Small intestine (tissue), 7 donors: ENCODE measurements at regions not wholly inside any gene's neighbourhood (a gene's known extent, or its start where the extent isn't known, plus 50 kb on each side); places are given as distances from the start of the nearest gene placed in this dataset.

Experiments used
- DNase-seq, 2 donors: peaks; one replicate each; pipeline versions ENCODE4 v3.0.0 to v3.0.0-alpha.2; 2013
- FAIRE-seq: peaks from 2 replicates; lab custom pipeline; 2012; peaks lifted over from hg19 to GRCh38; lab: Jason Lieb, UNC
- H3K27ac ChIP-seq, 3 donors: one replicate each; pipeline ENCODE4 v1.5.1; 2013; ENCODE audit warnings: low read length in 2 of 3, mild to moderate bottlenecking in 2 of 3, control low read depth in 1 of 3, inconsistent platforms in 1 of 3, low read depth in 1 of 3, moderate library complexity in 1 of 3
- H3K27me3 ChIP-seq, 3 donors: one replicate each; pipeline ENCODE4 v1.6.1; 2013; ENCODE audit warnings: low read length in 3 of 3, inconsistent platforms in 1 of 3; ENCODE audit not compliant: control insufficient read depth in 3 of 3, insufficient read depth in 3 of 3
- H3K36me3 ChIP-seq, 3 donors: one replicate each; pipeline ENCODE4 v1.6.1; 2013; ENCODE audit warnings: low read length in 3 of 3, inconsistent platforms in 1 of 3, low read depth in 1 of 3, mild to moderate bottlenecking in 1 of 3, moderate library complexity in 1 of 3; ENCODE audit not compliant: control insufficient read depth in 3 of 3, insufficient read depth in 2 of 3
- H3K4me1 ChIP-seq, 3 donors: one replicate each; pipeline ENCODE4 v1.6.1; 2013; ENCODE audit warnings: low read length in 2 of 3, inconsistent platforms in 1 of 3, low read depth in 1 of 3, mild to moderate bottlenecking in 1 of 3, moderate library complexity in 1 of 3; ENCODE audit not compliant: control insufficient read depth in 3 of 3, insufficient read depth in 2 of 3
- H3K4me3 ChIP-seq, 3 donors: one replicate each; pipeline ENCODE4 v1.5.1; 2013; ENCODE audit warnings: low read length in 3 of 3, control low read depth in 1 of 3, inconsistent platforms in 1 of 3, low read depth in 1 of 3, mild to moderate bottlenecking in 1 of 3, moderate library complexity in 1 of 3
- H3K9me3 ChIP-seq, 2 donors: one replicate each; pipeline ENCODE4 v1.6.1; 2013; ENCODE audit warnings: low read depth in 1 of 2, low read length in 1 of 2; ENCODE audit not compliant: control insufficient read depth in 2 of 2, insufficient read depth in 1 of 2
- WGBS, 3 donors: extraction: QIAGEN DNeasy Blood & Tissue Kit; methylation state at CpG; one replicate each; pipeline ENCODE4 v1.1.7; 2013; 5-methylcytosine and 5-hydroxymethylcytosine counted together
- donor health status: healthy with polysubstance abuse.
- donor health status: control.
- donor health status: control.
- donor health status: Bipolar disorder and iron deficiency.
- donor health status: healthy.

GRCh38 chr13:27014406-27015359 lies 156.9 kb downstream of the USP12 start:
- no peak for DNase-seq
- H3K4me1 ChIP-seq: peaks cover 4 to 6% (median 5%) of the 10 kb centered on the region in 3 donors

GRCh38 chr13:27012482-27013197 lies 159.0 kb downstream of the USP12 start:
- Histone ChIP-seq H3K4me1 (peaks cover 0 to 5% (median 4%) of the 10 kb centered on the region in 3 donors), H3K27ac (no peak overlapping the region), H3K36me3 (no peaks in the 10 kb centered on the region), H3K27me3 (no peaks in the 10 kb centered on the region), H3K4me3 (no peak overlapping the region), H3K9me3 (no peaks in the 10 kb centered on the region)
- 83 to 91% (median 87%) methylated on average over 7 of the region's 7 CpGs for WGBS, 3 donors
- DNase-seq: no peak
- FAIRE-seq: no peak

More at GRCh38 chr13:27014406-27015359, 156.9 kb downstream of the USP12 start:
- Histone ChIP-seq H3K27me3 (no peaks in the 10 kb centered on the region), H3K27ac (no peak overlapping the region), H3K9me3 (no peaks in the 10 kb centered on the region), H3K36me3 (no peaks in the 10 kb centered on the region), H3K4me3 (no peak overlapping the region)
- WGBS, 3 donors: 87 to 92% (median 90%) methylated on average over 32 of the region's 32 CpGs
- no peak for FAIRE-seq

- DNase-seq: no peak
- Histone ChIP-seq H3K9me3 (no peaks in the 10 kb centered on the region), H3K4me1 (peaks cover 0 to 9% (median 7%) of the 10 kb centered on the region in 3 donors), H3K36me3 (no peaks in the 10 kb centered on the region), H3K27me3 (peaks cover 0 to 4% (median 3%) of the 10 kb centered on the region in 3 donors), H3K4me3 (no peak overlapping the region), H3K27ac (no peak overlapping the region)
- 20 to 56% (median 44%) methylated on average over 5 of the region's 5 CpGs for WGBS, 3 donors
- no peak for FAIRE-seq
Observed at GRCh38 chr13:27011661-27012060, 159.9 kb downstream of the USP12 start.

DNA sequence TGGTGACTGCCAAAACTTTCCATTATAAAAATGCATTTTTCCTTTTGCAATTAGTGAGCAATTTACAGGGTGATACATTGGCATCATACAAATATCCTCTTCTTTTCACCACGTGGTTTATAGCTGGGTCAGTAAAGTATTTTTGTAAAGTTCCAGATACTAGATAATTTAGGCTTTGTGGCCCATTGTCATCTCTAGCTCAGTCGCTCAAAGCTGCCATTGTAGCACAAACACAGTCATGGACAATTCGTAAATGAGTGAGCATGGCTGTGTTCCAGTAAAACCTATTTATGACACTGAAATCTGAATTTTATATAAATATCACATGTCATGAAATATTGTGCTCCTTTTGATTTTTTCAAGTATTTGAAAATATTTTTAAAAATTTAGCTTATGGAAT lies 162.9 kb downstream of the USP12 start:
- DNase-seq (no peak), FAIRE-seq (no peak)
- H3K27ac ChIP-seq: no peak overlapping the region
- H3K4me3 ChIP-seq: no peak overlapping the region
- 56 to 79% (median 58%) methylated on average over 3 of the region's 3 CpGs for WGBS, 3 donors
- H3K27me3 ChIP-seq: peaks cover 0 to 4% (median 3%) of the 10 kb centered on the region in 3 donors
- peaks cover 0 to 15% (median 7%) of the 10 kb centered on the region in 3 donors for H3K4me1 ChIP-seq
- H3K9me3 ChIP-seq: no peaks in the 10 kb centered on the region
- no peaks in the 10 kb centered on the region for H3K36me3 ChIP-seq

- FAIRE-seq (no peak), DNase-seq (no peak)
- Histone ChIP-seq H3K27ac (peak overlapping the region in 1 of 3 donors; percentile 11), H3K27me3 (peaks cover 0 to 4% (median 3%) of the 10 kb centered on the region in 3 donors), H3K36me3 (no peaks in the 10 kb centered on the region), H3K4me3 (peak overlapping the region; percentile 16 to 52 (median 45)), H3K4me1 (peaks cover 0 to 15% (median 7%) of the 10 kb centered on the region in 3 donors), H3K9me3 (peaks cover 0 to 6% of the 10 kb centered on the region in 2 donors)
- 14 to 44% (median 38%) methylated on average over 12 of the region's 12 CpGs for WGBS, 3 donors
Observed at GRCh38 chr13:27007166-27007565, 164.4 kb downstream of the USP12 start.

- peak; percentile 60 to 78 for DNase-seq
- FAIRE-seq: no peak
- Histone ChIP-seq H3K4me3 (peak overlapping the region; percentile 16 to 52 (median 45)), H3K27me3 (peaks cover 0 to 4% (median 3%) of the 10 kb centered on the region in 3 donors), H3K9me3 (peaks cover 0 to 6% of the 10 kb centered on the region in 2 donors), H3K27ac (peak overlapping the region in 2 of 3 donors; percentile 11 to 14), H3K36me3 (no peaks in the 10 kb centered on the region), H3K4me1 (peaks cover 0 to 15% (median 5%) of the 10 kb centered on the region in 3 donors)
- 4 to 9% (median 4%) methylated on average over 29 of the region's 29 CpGs for WGBS, 3 donors
Observed at GRCh38 chr13:27006519-27007161, 165.0 kb downstream of the USP12 start.

GRCh38 chr13:27005976-27006518 lies 165.6 kb downstream of the USP12 start:
- DNase-seq (no peak), FAIRE-seq (no peak)
- Histone ChIP-seq H3K36me3 (no peaks in the 10 kb centered on the region), H3K27me3 (peaks cover 0 to 4% (median 3%) of the 10 kb centered on the region in 3 donors), H3K4me3 (no peak overlapping the region), H3K27ac (no peak overlapping the region), H3K9me3 (peaks cover 0 to 6% of the 10 kb centered on the region in 2 donors), H3K4me1 (peaks cover 0 to 15% (median 3%) of the 10 kb centered on the region in 3 donors)
- 78 to 86% (median 79%) methylated on average over 8 of the region's 8 CpGs for WGBS, 3 donors
